Ammon's horn (tissue), 1 donor: ENCODE measurements at regions not wholly inside any gene's neighbourhood (a gene's known extent, or its start where the extent isn't known, plus 50 kb on each side); places are given as distances from the start of the nearest gene placed in this dataset.
"Not testable (repeated sequence)": the region's sequence is repeated elsewhere in the genome, so short reads cannot be mapped to it uniquely, and the experiment has no call there.

Experiments
- DNase-seq: peaks from one replicate; pipeline ENCODE4 v3.0.0-alpha.2; 2016; ENCODE audit warnings: low spot score

GRCh38 chr11:79506124-79506523 lies 65.3 kb upstream of the TENM4 start:
- DNase-seq, result no peak

DNA sequence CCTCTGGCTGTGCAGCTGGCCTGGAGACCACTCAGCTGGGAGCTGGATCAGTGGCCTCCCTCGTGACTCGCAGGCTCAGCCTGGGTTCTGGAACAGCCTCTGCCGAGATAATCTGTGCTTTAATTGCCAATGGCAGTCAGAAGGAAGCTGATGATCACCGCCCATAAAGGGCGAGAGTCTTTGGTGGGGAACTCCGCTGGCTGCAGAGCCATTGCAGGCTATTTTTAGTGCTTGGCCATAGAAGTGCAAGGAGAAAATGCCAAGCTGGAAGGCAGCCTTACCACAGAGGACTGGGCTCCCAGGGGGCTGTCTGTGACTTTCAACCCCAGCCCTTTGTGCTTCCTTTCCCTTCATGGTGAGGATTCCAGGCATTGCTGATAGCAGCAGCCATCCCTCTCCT lies 62.2 kb upstream of the TENM4 start:
- DNase-seq, result no peak

DNA sequence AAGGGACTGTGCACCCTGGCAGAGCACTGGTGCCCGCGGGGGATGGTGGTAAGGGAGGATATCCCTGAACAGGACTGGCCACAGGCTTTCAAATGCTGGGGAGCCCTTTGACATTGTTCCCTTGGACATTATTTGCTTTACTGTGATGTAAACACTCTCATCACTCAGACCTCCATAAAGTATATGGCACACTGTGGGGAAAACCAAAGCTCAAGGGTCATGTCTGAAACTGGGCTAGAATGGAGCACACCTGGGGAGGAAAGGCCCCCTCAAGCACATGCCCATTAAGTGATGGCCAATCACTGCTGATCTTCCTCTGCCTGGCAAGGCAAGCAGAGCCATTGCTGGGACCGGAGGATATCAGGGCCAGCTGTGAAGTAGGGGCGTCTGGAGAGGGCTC lies 60.9 kb upstream of the TENM4 start:
- DNase-seq, result no peak

DNA sequence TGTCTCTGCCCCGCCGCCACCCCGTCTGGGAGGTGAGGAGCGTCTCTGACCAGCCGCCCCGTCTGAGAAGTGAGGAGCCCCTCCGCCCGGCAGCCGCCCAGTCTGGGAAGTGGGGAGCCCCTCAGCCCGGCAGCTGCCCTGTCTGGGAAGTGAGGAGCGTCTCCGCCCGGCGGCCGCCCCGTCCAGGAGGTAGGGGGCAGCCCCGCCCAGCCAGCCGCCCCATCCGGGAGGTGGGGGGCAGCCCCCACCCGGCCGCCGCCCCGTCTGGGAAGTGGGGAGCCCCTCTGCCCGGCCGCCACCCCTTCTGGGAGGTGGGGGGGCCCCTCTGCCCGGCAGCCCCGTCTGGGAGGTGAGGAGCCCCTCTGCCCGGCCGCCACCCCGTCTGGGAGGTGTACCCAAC lies 59.1 kb upstream of the TENM4 start:
- DNase-seq, result not testable (repeated sequence)

GRCh38 chr11:79498667-79499066 lies 57.8 kb upstream of the TENM4 start:
- DNase-seq, result no peak

- DNase-seq, result peak; percentile 76
These were observed 52.8 kb upstream of the TENM4 start for GRCh38 chr11:79493555-79494171.

DNA sequence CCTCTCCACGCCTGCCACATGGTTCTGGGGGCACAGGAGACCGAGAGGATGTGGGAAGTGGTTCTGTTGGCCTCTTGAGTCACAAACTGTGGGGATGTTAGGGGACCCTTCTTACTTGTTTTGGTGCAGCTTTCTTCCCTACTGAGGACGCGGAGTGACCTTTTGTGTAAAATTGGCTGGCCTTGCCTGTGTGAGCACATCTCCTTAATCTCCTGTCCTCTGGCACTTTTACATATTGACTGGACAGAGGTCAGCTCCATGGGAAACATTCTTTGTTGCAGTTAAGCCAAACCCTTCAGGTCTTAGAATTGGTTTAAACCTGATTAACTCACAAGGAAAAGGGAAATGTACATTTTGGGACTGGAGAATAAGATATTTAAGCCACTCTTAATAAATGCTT lies 51.2 kb upstream of the TENM4 start:
- DNase-seq, result no peak
